C4-2B (cell line): ENCODE measurements at regions not wholly inside any gene's neighbourhood (a gene's known extent, or its start where the extent isn't known, plus 50 kb on each side); places are given as distances from the start of the nearest gene placed in this dataset.
"Not testable (repeated sequence)": the region's sequence is repeated elsewhere in the genome, so short reads cannot be mapped to it uniquely, and the experiment has no call there.

Source experiments
- H3K27ac ChIP-seq: fragments of 450-650 bp; 2 replicates; pipeline ENCODE4 v1.5.1; 2017
- ZFX ChIP-seq: fragments of 450-650 bp; IDR thresholded peaks from 2 replicates; pipeline ENCODE4 v1.6.1; 2017
- TF ChIP-seq, protein P1 (sequence below): fragments of 450-650 bp; conservative IDR thresholded peaks from 2 replicates; pipeline ENCODE4 v1.5.1; 2017; ENCODE audit warnings: mild to moderate bottlenecking

DNA sequence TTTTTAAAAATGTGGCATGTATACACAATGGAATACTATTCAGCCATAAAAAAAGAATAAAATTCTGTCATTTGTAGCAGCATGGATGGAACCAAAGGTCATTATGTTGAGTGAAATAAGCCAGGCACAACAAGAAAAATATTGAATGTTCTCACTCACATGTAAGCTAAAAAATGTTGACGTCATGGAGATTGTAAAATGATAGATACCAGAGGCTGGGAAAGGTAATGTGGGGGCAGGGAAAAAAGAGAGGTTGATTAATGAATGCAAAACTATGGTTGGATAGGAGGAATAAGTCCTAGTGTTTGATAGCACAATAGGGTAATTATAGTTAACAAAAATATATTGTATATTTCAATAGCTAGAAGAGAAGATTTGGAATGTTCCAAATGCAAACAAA, 89.1 kb upstream of the SLC35F3 start:
- no peak for TF ChIP-seq ZFX
- TF ChIP-seq, protein P1, sequence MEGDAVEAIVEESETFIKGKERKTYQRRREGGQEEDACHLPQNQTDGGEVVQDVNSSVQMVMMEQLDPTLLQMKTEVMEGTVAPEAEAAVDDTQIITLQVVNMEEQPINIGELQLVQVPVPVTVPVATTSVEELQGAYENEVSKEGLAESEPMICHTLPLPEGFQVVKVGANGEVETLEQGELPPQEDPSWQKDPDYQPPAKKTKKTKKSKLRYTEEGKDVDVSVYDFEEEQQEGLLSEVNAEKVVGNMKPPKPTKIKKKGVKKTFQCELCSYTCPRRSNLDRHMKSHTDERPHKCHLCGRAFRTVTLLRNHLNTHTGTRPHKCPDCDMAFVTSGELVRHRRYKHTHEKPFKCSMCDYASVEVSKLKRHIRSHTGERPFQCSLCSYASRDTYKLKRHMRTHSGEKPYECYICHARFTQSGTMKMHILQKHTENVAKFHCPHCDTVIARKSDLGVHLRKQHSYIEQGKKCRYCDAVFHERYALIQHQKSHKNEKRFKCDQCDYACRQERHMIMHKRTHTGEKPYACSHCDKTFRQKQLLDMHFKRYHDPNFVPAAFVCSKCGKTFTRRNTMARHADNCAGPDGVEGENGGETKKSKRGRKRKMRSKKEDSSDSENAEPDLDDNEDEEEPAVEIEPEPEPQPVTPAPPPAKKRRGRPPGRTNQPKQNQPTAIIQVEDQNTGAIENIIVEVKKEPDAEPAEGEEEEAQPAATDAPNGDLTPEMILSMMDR: no peak
- H3K27ac ChIP-seq: no peak overlapping the region

DNA sequence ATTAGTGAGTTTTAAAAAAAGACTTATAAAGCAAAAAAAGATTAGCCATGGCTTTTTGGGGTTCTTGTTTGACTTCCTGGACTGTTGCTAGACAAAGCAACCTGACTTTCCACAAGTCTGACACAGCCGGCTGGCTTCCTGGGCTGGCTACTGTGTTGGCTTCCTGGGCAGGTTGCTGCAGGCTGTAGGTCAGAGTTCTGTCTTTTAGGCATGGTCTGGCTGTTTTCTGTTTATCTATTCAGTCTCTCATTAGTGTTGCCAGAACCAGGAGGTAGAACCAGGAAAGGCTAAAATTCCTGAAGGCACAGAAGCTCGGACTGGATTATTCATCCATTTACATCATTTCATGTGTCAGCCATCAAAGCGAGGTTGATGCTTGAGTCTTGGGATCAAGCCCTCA, 88.6 kb upstream of the SLC35F3 start:
- TF ChIP-seq ZFX: no peak
- TF ChIP-seq, protein P1: no peak
- no peak overlapping the region for H3K27ac ChIP-seq

DNA sequence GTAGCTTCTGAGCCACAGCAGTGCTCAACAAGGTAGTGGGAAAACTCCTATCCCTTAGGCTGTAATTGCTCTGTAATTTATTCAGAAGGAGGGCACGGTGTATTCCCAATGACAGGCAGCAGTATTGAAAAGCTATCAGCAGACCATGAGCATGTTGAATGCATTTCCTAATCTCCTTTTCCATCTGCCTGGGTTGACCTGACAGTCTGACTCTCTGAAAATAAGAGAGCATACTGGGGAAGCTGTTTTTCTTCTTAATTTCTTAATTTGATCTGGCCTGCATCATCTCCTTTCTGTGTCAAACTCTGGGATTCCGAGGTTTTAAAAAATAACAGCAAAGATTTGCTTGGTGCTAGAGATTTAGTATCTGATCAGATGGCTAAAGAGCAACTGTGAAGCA, 88.1 kb upstream of the SLC35F3 start:
- no peak for TF ChIP-seq ZFX
- TF ChIP-seq, protein P1: no peak
- no peak overlapping the region for H3K27ac ChIP-seq

DNA sequence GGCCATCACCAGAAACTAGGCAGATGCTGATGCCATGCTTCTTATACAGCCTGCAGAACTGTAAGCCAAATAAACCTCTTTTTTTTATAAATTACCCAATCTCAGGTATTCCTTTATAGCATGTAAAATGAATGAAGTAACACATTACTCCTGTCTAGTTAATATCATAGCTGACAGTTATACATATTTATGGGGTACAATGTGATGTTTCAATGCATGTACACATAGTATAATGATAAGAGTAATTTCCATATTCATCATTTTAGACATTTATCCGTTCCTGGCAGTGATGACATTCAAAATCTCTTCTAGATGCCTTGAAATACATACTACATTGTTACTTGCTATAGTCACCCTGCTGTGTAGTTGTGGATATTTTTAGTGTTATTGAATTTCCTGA, 85.4 kb upstream of the SLC35F3 start:
- no peak for TF ChIP-seq ZFX
- H3K27ac ChIP-seq: no peak overlapping the region

DNA sequence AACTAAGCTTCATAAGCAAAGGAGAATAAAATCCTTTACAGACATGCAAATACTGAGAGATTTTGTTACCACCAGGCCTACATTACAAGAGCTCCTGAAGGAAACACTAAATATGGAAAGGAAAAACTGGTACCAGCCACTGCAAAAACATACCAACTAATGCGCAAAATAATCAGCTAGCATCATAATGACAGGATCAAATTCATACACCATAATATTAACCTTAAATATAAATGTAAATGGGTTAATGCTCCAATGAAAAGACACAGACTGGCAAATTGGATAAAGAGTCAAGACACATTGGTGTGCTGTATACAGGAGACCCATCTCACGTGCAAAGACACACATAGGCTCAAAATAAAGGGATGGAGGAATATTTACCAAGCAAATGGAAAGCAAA, 80.3 kb upstream of the SLC35F3 start:
- H3K27ac ChIP-seq: not testable (repeated sequence)

DNA sequence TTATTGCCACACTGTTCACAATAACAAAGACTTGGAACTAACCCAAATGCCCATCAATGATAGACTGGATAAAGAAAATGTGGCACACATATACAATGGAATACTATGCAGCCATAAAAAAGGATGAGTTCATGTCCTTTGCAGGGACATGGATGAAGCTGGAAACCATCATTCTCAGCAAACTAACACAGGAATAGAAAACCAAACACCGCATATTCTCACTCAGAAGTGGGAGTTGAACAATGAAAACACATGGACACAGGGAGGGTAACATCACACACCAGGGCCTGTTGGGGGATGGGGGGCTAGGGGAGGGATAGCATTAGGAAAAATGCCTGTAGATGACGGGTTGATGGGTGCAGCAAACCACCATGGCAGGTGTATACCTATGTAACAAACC, 76.5 kb upstream of the SLC35F3 start:
- H3K27ac ChIP-seq: not testable (repeated sequence)

DNA sequence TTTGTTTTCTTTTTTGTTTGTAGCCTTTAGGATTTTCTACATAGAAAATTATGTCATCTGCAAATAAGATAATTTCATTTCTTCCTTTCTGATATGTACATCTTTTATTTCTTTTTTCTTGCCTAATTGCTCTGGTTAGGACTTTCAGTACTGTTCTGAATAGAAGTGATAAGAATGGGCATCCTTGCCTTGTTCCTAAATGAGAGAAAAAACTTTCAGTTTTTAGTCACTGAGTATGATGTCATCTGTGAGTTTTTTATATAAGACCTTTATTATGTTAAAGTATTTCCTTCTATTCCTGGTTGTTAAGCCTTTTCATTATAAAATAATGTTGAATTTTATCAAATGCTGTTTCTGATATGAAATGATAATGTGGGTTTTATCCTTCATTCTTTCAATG, 76.0 kb upstream of the SLC35F3 start:
- H3K27ac ChIP-seq: no peak overlapping the region
- TF ChIP-seq, protein P1: no peak
- TF ChIP-seq ZFX: no peak

DNA sequence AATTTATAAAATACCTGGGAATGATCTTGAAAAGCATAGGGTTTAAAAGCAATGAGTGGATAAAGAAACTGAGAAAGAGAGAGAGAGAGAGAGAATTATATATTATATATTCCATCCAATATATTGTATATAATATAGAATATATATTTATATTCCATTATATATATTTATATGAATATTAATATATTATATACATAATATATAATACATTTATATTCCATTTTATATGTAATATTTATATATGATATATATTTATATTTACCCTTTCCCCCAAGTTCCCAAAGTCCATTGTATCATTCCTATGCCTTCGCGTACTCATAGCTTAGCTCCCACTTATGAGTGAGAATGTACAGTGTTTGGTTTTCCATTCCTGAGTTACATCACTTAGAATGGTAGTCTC, 69.9 kb upstream of the SLC35F3 start:
- TF ChIP-seq, protein P1: no peak
- no peak for TF ChIP-seq ZFX
- H3K27ac ChIP-seq: no peak overlapping the region

DNA sequence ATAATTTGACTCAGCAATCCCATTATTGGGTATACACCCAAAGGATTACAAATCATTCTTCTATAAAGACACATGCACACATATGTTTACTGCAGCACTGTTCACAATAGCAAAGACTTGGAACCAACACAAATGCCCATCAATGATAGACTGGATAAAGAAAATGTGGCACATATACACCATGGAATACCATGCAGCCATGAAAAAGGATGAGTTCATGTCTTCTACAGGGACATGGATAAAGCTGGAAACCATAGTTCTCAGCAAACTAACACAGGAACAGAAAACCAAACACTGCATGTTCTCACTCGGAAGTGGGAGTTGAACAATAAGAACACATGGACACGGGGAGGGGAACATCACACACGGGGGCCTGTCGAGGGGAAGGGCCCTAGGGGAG, 66.3 kb upstream of the SLC35F3 start:
- H3K27ac ChIP-seq: not testable (repeated sequence)

DNA sequence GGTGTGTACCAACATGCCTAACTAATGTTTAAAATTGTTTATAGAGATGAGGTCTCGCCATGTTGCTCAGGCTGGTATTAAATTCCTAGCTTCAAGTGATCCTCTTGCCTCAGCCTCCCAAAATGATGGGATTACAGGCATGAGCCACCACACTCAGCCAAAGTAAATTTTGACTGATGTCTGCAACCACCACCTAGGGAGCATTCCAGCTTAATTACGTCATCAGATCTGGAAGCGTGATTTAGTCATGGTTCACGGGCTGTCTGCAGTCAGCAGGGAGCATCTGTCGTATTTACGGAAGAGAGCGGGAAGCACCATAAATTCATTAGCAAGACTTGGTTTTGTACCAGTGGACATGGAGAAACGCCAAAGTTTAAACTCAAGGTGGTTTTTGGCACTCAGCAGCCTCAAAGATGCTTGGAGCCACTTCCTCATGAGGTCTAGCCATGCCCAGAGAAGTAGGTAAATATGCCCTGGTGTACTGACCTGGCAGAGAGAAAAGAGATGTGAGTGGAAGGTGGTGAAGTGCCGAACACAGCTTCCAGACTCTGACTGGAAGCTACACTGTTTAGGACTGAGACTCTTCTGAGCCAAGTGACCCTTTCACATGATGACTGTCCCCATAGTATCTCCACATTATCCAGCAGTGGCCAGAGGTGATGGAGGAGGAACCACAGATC, 60.8 kb upstream of the SLC35F3 start:
- TF ChIP-seq, protein P1: no peak
- TF ChIP-seq ZFX: no peak
- H3K27ac ChIP-seq: no peak overlapping the region
